HUES48 (cell line): ENCODE measurements at regions not wholly inside any gene's neighbourhood (a gene's known extent, or its start where the extent isn't known, plus 50 kb on each side); places are given as distances from the start of the nearest gene placed in this dataset.
"Not testable (repeated sequence)": the region's sequence is repeated elsewhere in the genome, so short reads cannot be mapped to it uniquely, and the experiment has no call there.

Experiments used
- H3K27ac ChIP-seq: one replicate; pipeline ENCODE4 v1.7.0; 2013; ENCODE audit warnings: low read depth, low read length, inconsistent platforms
- H3K27me3 ChIP-seq: 2 replicates; pipeline ENCODE4 v1.6.1; 2013; ENCODE audit warnings: mild to moderate bottlenecking, low read length; ENCODE audit not compliant: control insufficient read depth, insufficient read depth
- H3K36me3 ChIP-seq: 2 replicates; pipeline ENCODE4 v1.6.1; 2013; ENCODE audit warnings: low read length; ENCODE audit not compliant: control insufficient read depth, insufficient read depth
- H3K4me1 ChIP-seq: 2 replicates; pipeline ENCODE4 v1.6.1; 2013; ENCODE audit warnings: mild to moderate bottlenecking, low read length; ENCODE audit not compliant: control insufficient read depth, insufficient read depth
- H3K4me3 ChIP-seq: 2 replicates; pipeline ENCODE4 v1.5.1; 2013; ENCODE audit warnings: mild to moderate bottlenecking, low read depth, low read length
- H3K9ac ChIP-seq: 2 replicates; pipeline ENCODE4 v1.6.1; 2013; ENCODE audit warnings: mild to moderate bottlenecking, low read depth, low read length, moderate library complexity
- H3K9me3 ChIP-seq: 2 replicates; pipeline ENCODE4 v1.6.1; 2013; ENCODE audit warnings: low read length; ENCODE audit not compliant: control insufficient read depth, insufficient read depth

DNA sequence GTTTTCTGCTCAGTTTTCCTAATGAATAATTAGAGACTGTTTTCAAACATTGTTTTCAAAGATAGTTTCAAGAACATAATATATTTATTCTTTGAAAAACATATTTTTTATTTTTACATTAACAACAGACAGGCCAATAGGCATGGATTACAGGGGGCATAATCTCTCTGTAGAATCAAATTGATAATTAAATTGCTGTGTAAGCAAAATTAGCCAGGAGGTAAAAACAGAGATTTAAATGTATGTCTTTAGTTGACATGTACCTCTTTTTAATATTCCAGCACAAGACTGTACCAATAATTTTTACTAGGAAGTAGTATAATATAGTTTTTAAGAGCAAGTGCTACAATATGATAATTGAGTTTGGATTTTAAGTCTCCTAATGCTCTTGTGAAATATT lies 1444.5 kb downstream of the BRINP3 start:
- no peak overlapping the region for H3K27ac ChIP-seq

DNA sequence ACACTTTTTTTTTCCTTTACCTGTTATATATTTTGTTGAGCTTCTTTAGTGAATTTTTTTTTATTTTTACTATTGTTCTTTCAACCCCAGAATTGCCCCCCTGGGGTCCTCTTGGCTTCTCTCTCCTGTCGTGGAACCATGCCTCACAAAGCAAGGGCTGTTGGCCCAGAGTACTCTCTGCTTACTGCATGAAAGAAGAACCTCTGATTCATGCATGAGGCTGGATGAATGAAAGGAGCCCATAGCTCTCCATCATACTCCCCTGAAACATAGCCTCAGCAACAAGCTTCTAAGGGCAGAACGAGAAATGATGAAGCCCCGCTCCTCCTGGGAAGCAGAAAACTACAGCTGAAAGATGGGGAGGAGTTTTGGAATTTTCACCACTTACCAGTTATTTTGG lies 1441.0 kb downstream of the BRINP3 start:
- no peaks in the 10 kb centered on the region for H3K27me3 ChIP-seq
- H3K9me3 ChIP-seq: no peaks in the 10 kb centered on the region
- H3K4me1 ChIP-seq: no peaks in the 10 kb centered on the region
- no peak overlapping the region for H3K9ac ChIP-seq
- no peak overlapping the region for H3K4me3 ChIP-seq
- H3K27ac ChIP-seq: no peak overlapping the region
- no peaks in the 10 kb centered on the region for H3K36me3 ChIP-seq

More for the DNA sequence above, 1444.5 kb downstream of the BRINP3 start:
- Histone ChIP-seq H3K4me1 (no peaks in the 10 kb centered on the region), H3K4me3 (no peak overlapping the region), H3K36me3 (no peaks in the 10 kb centered on the region), H3K9ac (no peak overlapping the region), H3K9me3 (no peaks in the 10 kb centered on the region), H3K27me3 (no peaks in the 10 kb centered on the region)

DNA sequence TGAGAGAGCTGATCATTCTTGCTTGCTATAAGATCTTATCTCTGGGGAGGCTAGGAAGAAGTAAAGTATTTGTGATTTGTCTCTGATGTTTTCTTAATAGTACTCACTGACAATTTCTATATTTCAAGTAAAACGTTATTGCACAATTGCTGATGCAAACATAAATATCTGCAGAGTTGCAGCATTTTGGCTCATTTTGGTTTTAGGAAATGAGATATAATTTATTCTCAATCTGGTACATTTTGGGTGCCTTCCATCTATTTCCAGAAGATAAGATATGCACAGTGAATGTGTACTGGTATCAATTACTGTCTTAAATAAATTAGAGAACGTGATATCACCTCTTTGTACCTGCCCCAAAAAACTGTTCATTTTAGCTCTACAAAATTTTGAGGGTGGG lies 1431.5 kb downstream of the BRINP3 start:
- Histone ChIP-seq H3K36me3 (no peaks in the 10 kb centered on the region), H3K27me3 (no peaks in the 10 kb centered on the region), H3K9me3 (no peaks in the 10 kb centered on the region), H3K9ac (no peak overlapping the region), H3K4me1 (no peaks in the 10 kb centered on the region), H3K4me3 (no peak overlapping the region), H3K27ac (no peak overlapping the region)

DNA sequence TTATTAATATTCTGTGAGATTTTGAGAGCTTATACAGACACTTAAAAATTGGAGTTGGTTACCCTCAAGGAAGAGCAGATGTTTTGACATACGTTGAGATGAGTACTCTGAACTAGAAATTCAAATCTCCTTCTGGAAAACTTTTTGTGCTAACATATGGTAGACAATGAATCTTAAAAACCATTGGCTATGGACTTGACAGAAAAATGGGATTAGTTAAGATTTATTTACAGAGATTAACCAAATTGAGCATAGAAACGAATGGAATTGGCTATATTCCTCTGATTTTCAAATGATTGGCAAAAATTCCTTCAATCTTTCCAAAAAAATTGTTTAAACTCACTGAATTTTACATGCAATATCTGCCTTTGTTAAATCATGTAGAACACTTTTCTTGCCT lies 1392.9 kb downstream of the BRINP3 start:
- H3K27ac ChIP-seq: no peak overlapping the region
- H3K36me3 ChIP-seq: no peaks in the 10 kb centered on the region
- no peaks in the 10 kb centered on the region for H3K9me3 ChIP-seq
- H3K27me3 ChIP-seq: no peaks in the 10 kb centered on the region
- H3K4me3 ChIP-seq: no peak overlapping the region
- no peak overlapping the region for H3K9ac ChIP-seq
- H3K4me1 ChIP-seq: no peaks in the 10 kb centered on the region

DNA sequence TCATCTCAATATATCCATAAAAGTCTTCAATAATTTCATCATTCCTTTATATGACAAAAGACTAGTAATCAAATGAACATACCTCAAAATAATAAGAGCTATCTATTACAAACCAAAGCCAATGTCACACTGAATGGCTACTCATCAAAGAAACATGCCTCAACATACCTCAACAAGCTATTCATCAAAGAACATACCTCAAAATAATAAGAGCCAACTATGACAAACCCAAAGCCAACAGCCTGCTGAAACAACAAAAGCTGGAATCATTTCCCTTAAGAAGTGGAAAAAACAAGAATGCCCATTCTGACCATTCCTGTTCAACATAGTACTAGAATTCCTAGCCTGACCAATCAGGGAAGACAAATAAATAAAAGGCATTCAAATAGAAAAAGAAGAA lies 1373.7 kb downstream of the BRINP3 start:
- Histone ChIP-seq H3K36me3 (no peaks in the 10 kb centered on the region), H3K4me1 (no peaks in the 10 kb centered on the region), H3K27ac (no peak overlapping the region), H3K9me3 (no peaks in the 10 kb centered on the region), H3K4me3 (no peak overlapping the region), H3K27me3 (no peaks in the 10 kb centered on the region), H3K9ac (no peak overlapping the region)

DNA sequence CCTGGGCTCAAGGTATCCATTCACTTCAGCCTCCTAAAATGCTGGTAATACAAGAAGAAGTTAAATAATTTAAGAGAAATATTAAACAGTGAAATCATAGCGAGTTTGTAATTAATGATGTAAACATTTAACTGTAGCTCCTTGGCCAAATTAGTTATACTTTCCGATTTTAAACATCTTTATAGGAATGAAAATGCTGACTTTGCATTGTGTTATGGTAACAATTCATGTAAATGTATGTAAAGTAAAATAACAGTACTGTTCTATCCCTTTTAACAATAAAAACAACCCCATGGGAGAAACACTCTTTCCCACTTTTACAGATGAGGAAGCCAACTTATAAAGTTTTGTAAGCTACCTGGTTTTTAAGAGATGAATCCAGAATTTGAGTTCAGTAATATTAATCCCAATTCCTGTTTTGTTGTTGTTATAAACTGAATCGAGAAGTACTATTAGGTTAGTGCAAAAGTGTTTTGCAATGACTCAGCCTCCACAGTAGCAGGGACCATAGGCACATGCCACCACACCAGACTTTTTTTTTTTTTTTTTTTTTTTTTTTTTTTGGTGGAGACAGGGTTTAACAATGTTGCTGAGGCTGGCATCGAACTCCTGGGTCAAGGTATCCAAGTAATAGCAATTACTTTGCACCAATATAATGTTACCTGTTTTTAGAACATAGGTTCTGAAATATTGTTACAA lies 1360.4 kb downstream of the BRINP3 start:
- Histone ChIP-seq H3K27me3 (no peaks in the 10 kb centered on the region), H3K4me3 (no peak overlapping the region), H3K4me1 (no peaks in the 10 kb centered on the region), H3K27ac (no peak overlapping the region), H3K36me3 (no peaks in the 10 kb centered on the region), H3K9me3 (no peaks in the 10 kb centered on the region), H3K9ac (no peak overlapping the region)

DNA sequence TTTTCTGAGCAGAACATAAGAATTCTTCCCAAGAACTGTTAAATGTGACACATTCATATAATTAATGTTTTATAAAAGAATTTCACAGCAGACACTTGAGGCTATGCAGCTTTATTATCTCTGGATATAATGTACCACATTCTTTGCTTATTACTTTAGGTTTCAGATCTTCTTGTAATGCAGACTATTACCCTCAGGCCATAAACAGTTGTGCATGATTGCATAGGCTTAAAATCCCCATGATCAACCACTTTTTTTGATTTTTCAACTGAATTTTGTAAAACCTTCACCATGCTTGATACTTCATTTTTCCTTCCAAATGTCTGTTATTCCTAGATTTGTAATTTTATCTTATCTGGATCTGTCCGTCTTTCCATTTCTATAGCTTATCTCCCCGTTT lies 1355.7 kb downstream of the BRINP3 start:
- Histone ChIP-seq H3K36me3 (no peaks in the 10 kb centered on the region), H3K27ac (no peak overlapping the region), H3K9ac (no peak overlapping the region), H3K27me3 (no peaks in the 10 kb centered on the region), H3K4me3 (no peak overlapping the region), H3K4me1 (no peaks in the 10 kb centered on the region), H3K9me3 (peaks cover 3% of the 10 kb centered on the region; the same call in 1 of the 2 replicates)

DNA sequence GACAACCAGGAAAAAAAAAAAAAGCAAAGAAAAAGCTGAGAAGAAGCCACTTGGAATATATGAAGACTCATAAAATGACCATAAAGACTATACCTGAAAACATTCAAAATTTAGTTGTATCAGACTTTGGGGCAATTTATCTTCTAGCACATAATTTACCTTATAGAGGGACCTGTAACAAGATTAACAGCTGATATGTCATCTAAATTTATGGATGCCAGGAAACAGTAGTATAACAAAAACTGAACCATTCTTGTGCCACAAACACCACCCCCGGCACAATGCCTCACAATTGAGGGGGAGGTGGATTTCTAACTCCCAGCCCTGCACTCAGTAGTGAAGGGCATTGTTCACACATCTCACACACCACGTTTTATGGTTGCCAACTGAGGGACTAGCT lies 1352.0 kb downstream of the BRINP3 start:
- Histone ChIP-seq H3K9me3 (peaks cover 3% of the 10 kb centered on the region; the same call in 1 of the 2 replicates), H3K36me3 (no peaks in the 10 kb centered on the region), H3K27ac (no peak overlapping the region), H3K27me3 (no peaks in the 10 kb centered on the region), H3K9ac (no peak overlapping the region), H3K4me3 (no peak overlapping the region), H3K4me1 (no peaks in the 10 kb centered on the region)

DNA sequence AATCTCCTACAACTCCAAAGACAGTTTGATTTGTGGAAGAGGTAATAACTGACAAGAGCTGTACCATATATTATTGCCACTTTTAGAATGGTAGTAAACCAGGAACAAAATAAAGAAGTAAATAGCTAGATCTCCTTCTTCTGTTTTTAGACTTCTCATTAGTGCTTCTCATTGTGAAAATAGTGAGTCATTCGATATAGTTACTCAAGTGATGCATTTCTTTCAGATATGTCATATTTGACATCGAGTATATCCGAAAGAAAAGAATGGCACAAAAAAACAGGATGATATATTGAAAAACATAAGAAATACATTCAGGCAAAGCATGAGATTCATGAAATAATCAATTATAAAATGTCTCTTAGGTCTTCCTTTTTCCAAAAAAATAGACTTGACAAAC lies 1346.1 kb downstream of the BRINP3 start:
- Histone ChIP-seq H3K9ac (no peak overlapping the region), H3K4me1 (no peaks in the 10 kb centered on the region), H3K27me3 (no peaks in the 10 kb centered on the region), H3K4me3 (no peak overlapping the region), H3K27ac (no peak overlapping the region), H3K36me3 (no peaks in the 10 kb centered on the region), H3K9me3 (no peaks in the 10 kb centered on the region)

DNA sequence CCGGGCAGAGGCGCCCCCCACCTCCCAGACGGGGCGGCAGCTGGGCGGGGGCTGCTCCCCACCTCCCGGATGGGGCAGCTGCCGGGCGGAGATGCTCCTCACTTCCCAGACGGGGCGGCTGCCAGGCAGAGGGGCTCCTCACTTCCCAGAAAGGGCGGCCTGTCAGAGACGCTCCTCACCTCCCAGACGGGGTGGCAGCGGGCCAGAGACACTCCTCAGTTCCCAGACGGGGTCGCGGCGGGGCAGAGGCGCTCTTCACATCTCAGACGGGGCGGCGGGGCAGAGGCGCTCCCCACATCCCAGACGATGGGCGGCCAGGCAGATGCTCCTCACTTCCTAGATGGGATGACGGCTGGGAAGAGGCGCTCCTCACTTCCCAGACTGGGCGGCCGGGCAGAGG lies 1337.9 kb downstream of the BRINP3 start:
- H3K27ac ChIP-seq: not testable (repeated sequence)

DNA sequence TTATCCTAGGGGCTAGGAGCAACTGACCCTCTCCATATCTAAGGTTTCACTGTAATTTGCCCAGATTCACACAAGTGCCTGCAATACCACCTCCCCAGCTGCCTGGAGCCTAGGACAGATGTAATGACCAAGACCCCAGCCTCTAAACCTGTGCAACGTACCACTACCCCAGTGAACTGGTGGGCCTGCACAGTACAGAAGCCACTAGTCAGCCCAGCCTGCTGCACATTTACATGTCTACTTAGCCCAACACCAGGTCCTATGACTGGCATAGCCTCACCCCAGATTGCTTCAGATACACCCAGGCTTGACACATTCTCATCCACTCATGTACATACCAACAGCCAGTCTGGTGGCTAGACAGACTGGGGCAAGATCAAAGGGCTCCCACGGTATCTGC lies 1336.6 kb downstream of the BRINP3 start:
- H3K27me3 ChIP-seq: no peaks in the 10 kb centered on the region
- H3K27ac ChIP-seq: no peak overlapping the region
- no peaks in the 10 kb centered on the region for H3K9me3 ChIP-seq
- no peaks in the 10 kb centered on the region for H3K36me3 ChIP-seq
- no peak overlapping the region for H3K9ac ChIP-seq
- H3K4me3 ChIP-seq: no peak overlapping the region
- no peaks in the 10 kb centered on the region for H3K4me1 ChIP-seq

More for the DNA sequence above, 1337.9 kb downstream of the BRINP3 start:
- H3K4me1 ChIP-seq, H3K4me3 ChIP-seq, H3K9ac ChIP-seq, H3K9me3 ChIP-seq, H3K27me3 ChIP-seq, H3K36me3 ChIP-seq: not testable (repeated sequence)
